ENCODE measurements at regions not wholly inside any gene's neighbourhood (a gene's known extent, or its start where the extent isn't known, plus 50 kb on each side); places are given as distances from the start of the nearest gene placed in this dataset.
"Not testable (repeated sequence)": the region's sequence is repeated elsewhere in the genome, so short reads cannot be mapped to it uniquely, and the experiment has no call there.

DNA sequence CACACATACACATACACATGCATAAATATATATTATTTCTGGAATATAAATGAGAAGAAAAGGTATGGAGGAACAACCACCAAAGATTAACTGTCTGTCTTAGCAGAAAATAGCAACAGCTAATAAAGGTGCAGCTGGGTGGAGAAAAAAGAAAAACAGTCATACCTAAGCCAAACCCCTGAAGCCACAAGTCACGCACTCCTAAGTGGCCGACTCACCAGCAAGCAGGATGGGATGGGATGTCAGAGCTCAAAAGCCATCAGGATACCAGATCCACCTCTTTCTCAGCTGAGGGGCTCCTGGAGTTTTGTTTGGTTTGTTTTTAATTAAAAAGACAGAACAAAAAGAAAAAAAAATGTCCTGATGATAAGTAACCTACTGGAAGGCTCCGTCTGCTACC, 64.7 kb upstream of the HIVEP3 start:
- DNase-seq (ENCODE audit: low read depth in 2 of 2), result no peak

DNA sequence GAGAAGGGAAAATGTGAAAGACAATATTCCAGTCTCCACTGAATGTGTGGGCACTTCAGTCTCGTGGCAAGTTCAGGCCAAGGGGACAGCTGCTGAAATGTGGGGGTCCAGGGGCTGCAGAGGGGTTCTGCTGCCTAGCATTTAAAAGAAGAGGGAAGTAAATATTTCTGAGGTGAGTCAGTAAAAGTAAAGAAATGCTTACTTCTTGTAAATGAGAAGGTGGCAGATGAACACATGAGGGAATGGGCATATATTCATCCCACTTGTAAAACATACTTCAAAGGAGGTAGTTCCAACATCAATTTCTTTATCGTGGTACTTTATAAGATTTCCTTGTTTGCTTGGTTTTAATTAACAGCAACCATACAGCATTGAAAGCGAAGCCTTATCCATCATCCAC, 63.1 kb upstream of the HIVEP3 start:
- DNase-seq (ENCODE audit: low read depth in 2 of 2), result no peak

DNA sequence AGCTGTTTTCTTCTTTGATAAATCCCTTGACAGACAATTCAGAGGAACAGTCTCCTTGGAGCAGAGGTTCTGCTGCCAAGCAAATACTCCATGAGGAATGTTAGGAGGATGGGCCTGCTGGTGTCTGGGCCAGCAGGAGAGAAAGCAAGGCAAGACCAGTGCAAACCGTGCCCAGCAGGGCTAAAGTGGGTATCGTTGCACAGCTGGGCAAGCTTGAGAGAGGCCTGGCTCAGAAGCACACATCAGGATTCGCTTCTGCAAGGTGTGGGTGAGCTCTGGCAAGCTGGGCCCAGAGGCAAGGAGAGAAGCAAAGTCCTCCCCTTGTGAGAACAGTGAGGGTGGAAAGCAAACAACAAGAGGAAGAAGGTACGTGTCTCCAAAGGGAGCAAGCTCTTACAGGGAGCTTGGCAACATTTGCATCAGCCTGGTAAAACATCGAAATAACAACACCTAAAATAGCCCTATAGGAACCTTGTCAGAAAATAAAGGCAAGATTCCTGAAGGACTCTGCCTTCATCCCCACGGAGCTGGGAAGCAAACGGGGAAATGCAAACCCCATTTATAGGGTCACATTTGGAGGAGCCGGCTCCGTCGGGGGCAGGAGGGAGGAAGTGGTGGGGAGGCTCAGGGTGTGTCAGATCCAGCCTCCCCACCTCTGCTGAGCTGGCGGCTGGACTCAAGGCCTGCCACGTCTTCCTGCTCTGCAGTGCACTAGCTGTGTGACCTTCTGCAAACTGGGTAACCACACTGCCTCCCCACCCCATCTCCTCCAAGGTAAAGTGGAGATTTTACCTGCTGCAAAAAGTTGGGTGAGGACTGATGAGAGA, 62.3 kb upstream of the HIVEP3 start:
- no peak for DNase-seq (ENCODE audit: low read depth in 2 of 2)

DNA sequence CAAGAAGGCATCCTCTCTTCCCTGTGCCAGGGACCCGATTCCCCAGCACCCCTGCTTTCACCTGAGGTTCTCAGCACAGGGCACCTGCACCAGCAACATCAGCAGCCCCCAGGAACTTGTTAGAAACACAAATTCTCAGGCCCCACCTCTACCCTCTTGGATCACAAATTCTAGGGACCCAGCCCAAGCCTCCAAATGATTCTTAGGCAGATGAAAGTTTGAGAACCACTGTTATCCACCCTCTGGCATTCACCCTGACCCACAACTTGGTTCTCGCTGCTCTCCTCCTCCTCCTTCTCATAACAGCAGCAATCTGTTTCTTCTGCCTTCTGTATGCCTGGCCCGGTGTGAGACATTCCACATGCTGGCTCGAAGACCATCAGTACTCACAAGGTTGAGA, 60.3 kb upstream of the HIVEP3 start:
- no peak for DNase-seq (ENCODE audit: low read depth in 2 of 2)

DNA sequence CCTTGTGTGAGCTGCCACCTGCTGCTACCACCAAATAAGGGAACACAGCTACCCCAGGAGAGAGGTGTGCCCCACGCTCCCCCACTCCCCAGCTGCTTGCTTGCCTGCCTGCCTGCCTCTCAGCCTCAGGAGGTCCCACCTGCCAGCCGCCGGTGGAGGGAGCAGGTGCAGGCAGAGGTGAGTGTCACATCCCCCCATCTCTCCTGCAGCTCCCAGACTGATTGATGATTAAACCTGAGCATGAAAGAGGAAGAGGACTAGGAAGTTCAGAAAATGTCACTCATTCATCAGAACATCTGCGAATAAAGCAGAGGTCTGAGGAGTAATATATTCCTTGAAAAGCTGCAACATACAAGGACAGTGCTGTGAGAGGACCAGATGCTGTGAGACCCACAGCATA, 58.6 kb upstream of the HIVEP3 start:
- no peak for DNase-seq (ENCODE audit: low read depth in 2 of 2)

DNA sequence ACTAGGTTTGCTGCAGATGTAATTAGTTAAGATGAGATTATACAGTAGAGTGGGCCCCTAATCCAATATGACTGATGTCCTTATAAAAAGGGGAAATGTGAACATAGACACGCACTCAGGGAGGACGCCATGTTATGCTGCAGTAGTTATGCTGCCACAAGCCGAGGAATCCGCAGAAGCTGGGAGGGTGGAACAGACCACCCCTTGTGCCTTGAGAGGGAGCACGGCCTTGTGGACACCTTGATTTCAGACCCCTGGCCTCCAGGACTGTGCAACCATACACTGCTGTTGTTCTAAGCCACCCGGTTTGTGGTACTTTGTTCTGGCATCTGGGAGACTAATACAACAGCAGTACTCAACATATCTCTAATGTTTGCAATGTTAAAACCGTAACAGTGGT, 57.9 kb upstream of the HIVEP3 start:
- no peak for DNase-seq (ENCODE audit: low read depth in 2 of 2)

DNA sequence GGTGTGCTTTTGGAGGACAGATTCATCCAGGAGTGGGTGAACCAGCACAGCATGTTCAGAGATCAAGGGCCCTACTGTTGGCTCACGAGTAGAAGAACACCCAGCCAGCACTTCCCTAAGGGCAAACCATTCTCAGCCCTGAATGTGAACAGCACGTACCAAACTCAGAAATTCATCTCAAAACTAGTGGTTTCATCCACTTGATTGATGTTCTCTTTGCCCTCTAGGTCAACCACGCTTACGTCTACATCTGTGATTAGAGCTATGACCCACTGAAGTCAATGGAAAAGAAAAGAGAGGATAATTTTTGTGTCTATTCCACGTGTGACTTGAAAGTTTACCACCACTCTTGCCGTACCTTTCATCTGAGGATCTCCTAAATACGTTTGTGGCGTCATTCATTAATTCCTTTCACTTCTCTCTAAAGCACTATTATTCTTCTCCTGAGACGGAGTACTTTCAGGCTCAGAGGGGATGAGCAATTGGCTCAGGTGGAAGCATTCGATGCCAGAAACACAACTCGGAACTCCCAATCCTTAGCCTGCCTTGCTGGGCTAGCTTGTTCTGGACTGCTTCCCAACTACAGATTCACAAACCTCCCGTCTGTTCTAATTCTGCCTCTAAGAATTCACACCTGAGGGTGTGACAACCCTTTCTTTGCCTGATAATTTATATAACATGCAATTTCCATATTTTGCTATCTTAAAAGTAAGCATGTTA, 57.3 kb upstream of the HIVEP3 start:
- no peak for DNase-seq (ENCODE audit: low read depth in 2 of 2)

DNA sequence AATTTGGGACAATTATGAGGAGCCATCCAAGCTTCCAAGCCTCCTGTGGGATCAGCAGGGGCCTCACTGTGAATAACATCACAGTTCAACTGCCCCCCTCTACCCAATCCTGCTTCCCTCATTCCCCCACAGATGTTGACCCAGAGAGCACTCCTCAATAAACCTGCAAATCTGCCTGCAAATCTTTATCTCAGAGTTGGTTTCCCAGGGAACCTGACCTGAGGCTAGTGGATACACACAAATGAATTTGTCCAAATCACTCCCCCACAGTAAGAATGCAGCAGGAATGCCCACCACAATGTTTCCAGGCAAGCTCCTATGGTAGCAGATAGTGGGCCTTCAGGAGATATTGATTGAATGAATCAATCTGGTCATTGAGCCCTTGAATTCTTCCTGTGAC, 56.4 kb upstream of the HIVEP3 start:
- no peak for DNase-seq (ENCODE audit: low read depth in 2 of 2)

DNA sequence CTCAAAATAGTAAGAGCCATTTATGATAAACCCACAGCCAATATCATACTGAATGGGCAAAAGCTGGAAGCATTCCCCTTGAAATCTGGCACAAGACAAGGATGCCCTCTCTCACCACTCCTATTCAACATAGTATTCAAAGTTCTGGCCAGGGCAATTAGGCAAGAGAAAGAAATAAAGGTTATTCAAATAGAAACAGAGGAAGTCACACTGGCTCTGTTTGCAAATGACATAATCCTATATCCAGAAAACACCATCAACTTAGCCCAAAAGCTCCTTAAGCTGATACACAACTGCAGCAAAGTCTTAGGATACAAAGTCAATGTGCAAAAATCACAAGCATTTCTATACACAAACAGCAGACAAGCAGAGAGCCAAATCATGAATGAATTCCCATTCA, 49.8 kb upstream of the HIVEP3 start:
- not testable (repeated sequence) for DNase-seq (ENCODE audit: low read depth in 2 of 2)
